ENCODE measurements at regions not wholly inside any gene's neighbourhood (a gene's known extent, or its start where the extent isn't known, plus 50 kb on each side); places are given as distances from the start of the nearest gene placed in this dataset.

GRCh38 chr5:116779846-116780245 is 205.2 kb upstream of the SEMA6A start:
- ChIA-PET CTCF (ENCODE audit: unreplicated experiment) (no interaction called here), POLR2A (no interaction called here)
- BruUV-seq (replicated peaks): no TSS peak

GRCh38 chr5:116778651-116779280 is 204.1 kb upstream of the SEMA6A start:
- CTCF ChIA-PET (ENCODE audit: unreplicated experiment): no interaction called here
- H3K9me3 ChIP-seq (ENCODE audit: low read length): no peaks in the 10 kb centered on the region
- H2AFZ ChIP-seq (ENCODE audit: low read length): no peak overlapping the region
- no peak overlapping the region for H3K4me3 ChIP-seq (ENCODE audit: low read depth, low read length, poor library complexity, severe bottlenecking)
- H3K36me3 ChIP-seq (ENCODE audit: insufficient read depth, low read length): no peaks in the 10 kb centered on the region
- intact Hi-C loops (cut with micrococcal nuclease; ENCODE audit: unreplicated experiment): loop anchor here (10.0 kb wide), 1 partner anchor 166 kb away; no protein-coding TSS in a partner anchor
- BruUV-seq (replicated peaks): no TSS peak
- DNase-seq (ENCODE audit: low spot score): no peak
- H3K4me1 ChIP-seq (ENCODE audit: insufficient read depth, low read length, poor library complexity, severe bottlenecking): no peaks in the 10 kb centered on the region
- no peaks in the 10 kb centered on the region for H3K79me2 ChIP-seq (ENCODE audit: insufficient read depth, low read depth, low read length)
- H3K4me2 ChIP-seq (ENCODE audit: low read length): no peak overlapping the region
- no peaks in the 10 kb centered on the region for H4K20me1 ChIP-seq (ENCODE audit: insufficient read depth, low read length)
- H3K9me2 ChIP-seq (ENCODE audit: insufficient read depth, low read length): no peaks in the 10 kb centered on the region
- H3K27ac ChIP-seq (ENCODE audit: low read depth, low read length, poor library complexity, severe bottlenecking): no peak overlapping the region
- POLR2A ChIA-PET: interaction anchor here (0.6 to 0.7 kb wide), 3 partner anchors 222 to 763 kb away, joined by 3 to 6 read pairs (median 5); no protein-coding TSS in a partner anchor
- TF ChIP-seq EZH2phosphoT487 (IDR thresholded peaks at IDR 0.05; ENCODE audit: borderline replicate concordance, low read depth, low read length): no peak
- TF ChIP-seq CTCF (conservative IDR thresholded peaks at IDR 0.05; ENCODE audit: low read length): no peak

More at GRCh38 chr5:116779846-116780245, 205.2 kb upstream of the SEMA6A start:
- H3K4me3 ChIP-seq (ENCODE audit: low read depth, low read length, poor library complexity, severe bottlenecking): no peak overlapping the region
- no peaks in the 10 kb centered on the region for H3K9me2 ChIP-seq (ENCODE audit: insufficient read depth, low read length)
- H3K4me2 ChIP-seq (ENCODE audit: low read length): no peak overlapping the region
- TF ChIP-seq CTCF (conservative IDR thresholded peaks at IDR 0.05; ENCODE audit: low read length): no peak
- no peak for TF ChIP-seq EZH2phosphoT487 (IDR thresholded peaks at IDR 0.05; ENCODE audit: borderline replicate concordance, low read depth, low read length)
- no peaks in the 10 kb centered on the region for H3K9me3 ChIP-seq (ENCODE audit: low read length)
- no peak overlapping the region for H3K27ac ChIP-seq (ENCODE audit: low read depth, low read length, poor library complexity, severe bottlenecking)
- no peak for DNase-seq (ENCODE audit: low spot score)
- no peaks in the 10 kb centered on the region for H3K79me2 ChIP-seq (ENCODE audit: insufficient read depth, low read depth, low read length)
- H2AFZ ChIP-seq (ENCODE audit: low read length): no peak overlapping the region
- no peaks in the 10 kb centered on the region for H3K4me1 ChIP-seq (ENCODE audit: insufficient read depth, low read length, poor library complexity, severe bottlenecking)
- intact Hi-C loops (cut with micrococcal nuclease; ENCODE audit: unreplicated experiment): loop anchor here (10.0 kb wide), 1 partner anchor 165 kb away; no protein-coding TSS in a partner anchor
- no peaks in the 10 kb centered on the region for H4K20me1 ChIP-seq (ENCODE audit: insufficient read depth, low read length)
- no peaks in the 10 kb centered on the region for H3K36me3 ChIP-seq (ENCODE audit: insufficient read depth, low read length)

GRCh38 chr5:116778032-116778431 is 203.4 kb upstream of the SEMA6A start:
- no peak overlapping the region for H3K27ac ChIP-seq (ENCODE audit: low read depth, low read length, poor library complexity, severe bottlenecking)
- H3K9me2 ChIP-seq (ENCODE audit: insufficient read depth, low read length): no peaks in the 10 kb centered on the region
- no peak overlapping the region for H3K4me2 ChIP-seq (ENCODE audit: low read length)
- H2AFZ ChIP-seq (ENCODE audit: low read length): no peak overlapping the region
- TF ChIP-seq EZH2phosphoT487 (IDR thresholded peaks at IDR 0.05; ENCODE audit: borderline replicate concordance, low read depth, low read length): no peak
- TF ChIP-seq CTCF (conservative IDR thresholded peaks at IDR 0.05; ENCODE audit: low read length): no peak
- no peak overlapping the region for H3K4me3 ChIP-seq (ENCODE audit: low read depth, low read length, poor library complexity, severe bottlenecking)
- H3K36me3 ChIP-seq (ENCODE audit: insufficient read depth, low read length): no peaks in the 10 kb centered on the region
- H3K79me2 ChIP-seq (ENCODE audit: insufficient read depth, low read depth, low read length): no peaks in the 10 kb centered on the region
- BruUV-seq (replicated peaks): no TSS peak
- no peaks in the 10 kb centered on the region for H3K9me3 ChIP-seq (ENCODE audit: low read length)
- no peak for DNase-seq (ENCODE audit: low spot score)
- ChIA-PET CTCF (ENCODE audit: unreplicated experiment) (no interaction called here), POLR2A (interaction anchor here (0.7 kb wide), 1 partner anchor 1045 kb away, joined by 3 read pairs; no protein-coding TSS in a partner anchor)
- H4K20me1 ChIP-seq (ENCODE audit: insufficient read depth, low read length): no peaks in the 10 kb centered on the region
- intact Hi-C loops (cut with micrococcal nuclease; ENCODE audit: unreplicated experiment): loop anchor here (10.0 kb wide), 1 partner anchor 167 kb away; no protein-coding TSS in a partner anchor
- H3K4me1 ChIP-seq (ENCODE audit: insufficient read depth, low read length, poor library complexity, severe bottlenecking): no peaks in the 10 kb centered on the region
